ENCODE measurements at regions not wholly inside any gene's neighbourhood (a gene's known extent, or its start where the extent isn't known, plus 50 kb on each side); places are given as distances from the start of the nearest gene placed in this dataset.

DNA sequence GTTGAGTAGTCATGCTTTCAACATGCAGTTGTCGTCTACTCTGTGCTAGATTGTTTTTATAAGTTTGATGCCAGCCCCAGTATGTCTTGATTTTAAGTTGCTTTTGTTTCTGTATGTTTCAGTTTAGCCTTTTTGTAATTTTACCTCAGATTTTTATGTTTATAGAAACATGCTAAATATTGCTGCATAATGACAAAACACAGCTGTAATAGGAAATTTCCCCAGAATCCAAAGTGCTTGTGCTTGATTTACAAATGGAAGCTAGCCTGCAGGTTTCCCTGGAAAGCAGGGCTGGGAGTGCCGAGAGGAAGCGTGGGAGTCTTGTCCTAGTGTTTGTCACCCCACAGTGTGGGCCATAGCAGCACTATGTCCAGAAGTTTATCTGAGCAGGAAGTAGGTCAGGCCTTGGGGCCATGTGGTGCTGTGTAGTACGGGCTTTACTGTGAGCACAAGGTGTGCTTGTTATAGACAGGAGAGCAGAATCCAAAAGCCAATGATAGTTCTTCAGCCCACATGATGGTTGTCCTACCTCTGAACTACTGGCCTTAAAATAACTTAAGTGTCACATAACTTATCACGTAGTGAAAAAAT, 100.0 kb upstream of the NREP start:
- Histone ChIP-seq H3K27me3 (replicated peaks; ENCODE audit: insufficient read depth) (no peaks in the 10 kb centered on the region), H3K36me3 (no peaks in the 10 kb centered on the region), H3K4me3 (no peak overlapping the region), H3K9me3 (no peaks in the 10 kb centered on the region), H3K27ac (no peak overlapping the region), H3K4me1 (replicated peaks) (no peaks in the 10 kb centered on the region)
- WGBS, result 81% methylated on average over 5 of the region's 5 CpGs
- DNase-seq (ENCODE audit: low spot score), result no peak
- TF ChIP-seq, protein P1, sequence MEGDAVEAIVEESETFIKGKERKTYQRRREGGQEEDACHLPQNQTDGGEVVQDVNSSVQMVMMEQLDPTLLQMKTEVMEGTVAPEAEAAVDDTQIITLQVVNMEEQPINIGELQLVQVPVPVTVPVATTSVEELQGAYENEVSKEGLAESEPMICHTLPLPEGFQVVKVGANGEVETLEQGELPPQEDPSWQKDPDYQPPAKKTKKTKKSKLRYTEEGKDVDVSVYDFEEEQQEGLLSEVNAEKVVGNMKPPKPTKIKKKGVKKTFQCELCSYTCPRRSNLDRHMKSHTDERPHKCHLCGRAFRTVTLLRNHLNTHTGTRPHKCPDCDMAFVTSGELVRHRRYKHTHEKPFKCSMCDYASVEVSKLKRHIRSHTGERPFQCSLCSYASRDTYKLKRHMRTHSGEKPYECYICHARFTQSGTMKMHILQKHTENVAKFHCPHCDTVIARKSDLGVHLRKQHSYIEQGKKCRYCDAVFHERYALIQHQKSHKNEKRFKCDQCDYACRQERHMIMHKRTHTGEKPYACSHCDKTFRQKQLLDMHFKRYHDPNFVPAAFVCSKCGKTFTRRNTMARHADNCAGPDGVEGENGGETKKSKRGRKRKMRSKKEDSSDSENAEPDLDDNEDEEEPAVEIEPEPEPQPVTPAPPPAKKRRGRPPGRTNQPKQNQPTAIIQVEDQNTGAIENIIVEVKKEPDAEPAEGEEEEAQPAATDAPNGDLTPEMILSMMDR (IDR thresholded peaks at IDR 0.05), result no peak
- no peak for TF ChIP-seq POLR2A (IDR thresholded peaks at IDR 0.05)
- no peak for TF ChIP-seq POLR2AphosphoS5 (IDR thresholded peaks at IDR 0.05)
- intact Hi-C loops (cut with DNase I), result no loop called here

GRCh38 chr5:111855356-111855755, 98.4 kb upstream of the NREP start:
- H3K4me1 ChIP-seq (replicated peaks), result no peaks in the 10 kb centered on the region
- no peak for DNase-seq (ENCODE audit: low spot score)
- H3K4me3 ChIP-seq, result no peak overlapping the region
- WGBS, result 52% methylated on average over 1 of the region's 1 CpG
- intact Hi-C loops (cut with DNase I), result no loop called here
- H3K36me3 ChIP-seq, result no peaks in the 10 kb centered on the region
- no peaks in the 10 kb centered on the region for H3K27me3 ChIP-seq (replicated peaks; ENCODE audit: insufficient read depth)
- no peak overlapping the region for H3K27ac ChIP-seq
- no peaks in the 10 kb centered on the region for H3K9me3 ChIP-seq
- TF ChIP-seq, protein P1 (IDR thresholded peaks at IDR 0.05), result no peak
- TF ChIP-seq POLR2AphosphoS5 (IDR thresholded peaks at IDR 0.05), result no peak
- no peak for TF ChIP-seq POLR2A (IDR thresholded peaks at IDR 0.05)

DNA sequence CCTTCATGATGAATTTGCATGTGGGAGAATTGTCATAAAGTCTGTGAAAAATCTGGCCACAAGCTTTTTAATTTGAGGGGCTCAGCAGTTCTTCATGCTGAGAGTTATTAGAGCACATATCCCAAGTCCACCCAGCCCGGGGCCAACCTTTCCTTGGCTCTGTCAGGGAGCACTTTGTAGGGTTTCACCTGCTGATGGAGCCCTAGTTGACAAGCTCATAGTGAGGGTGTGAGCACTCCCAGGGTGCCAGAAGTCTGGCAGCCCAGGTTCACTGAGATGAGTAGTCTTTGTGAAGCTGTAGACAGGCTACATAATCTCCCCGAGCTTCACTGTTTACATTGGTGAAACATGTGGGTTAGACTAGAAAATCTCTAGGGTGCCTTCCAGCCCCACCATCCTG, 97.2 kb upstream of the NREP start:
- no peaks in the 10 kb centered on the region for H3K4me1 ChIP-seq (replicated peaks)
- TF ChIP-seq, protein P1 (IDR thresholded peaks at IDR 0.05), result no peak

GRCh38 chr5:111853748-111854147, 96.8 kb upstream of the NREP start:
- Histone ChIP-seq H3K27ac (no peak overlapping the region), H3K27me3 (replicated peaks; ENCODE audit: insufficient read depth) (no peaks in the 10 kb centered on the region), H3K36me3 (no peaks in the 10 kb centered on the region), H3K4me3 (no peak overlapping the region), H3K4me1 (replicated peaks) (no peaks in the 10 kb centered on the region), H3K9me3 (no peaks in the 10 kb centered on the region)
- DNase-seq (ENCODE audit: low spot score), result no peak
- 67% methylated on average over 3 of the region's 3 CpGs for WGBS
- TF ChIP-seq, protein P1 (IDR thresholded peaks at IDR 0.05), result no peak
- TF ChIP-seq POLR2A (IDR thresholded peaks at IDR 0.05), result no peak
- no peak for TF ChIP-seq POLR2AphosphoS5 (IDR thresholded peaks at IDR 0.05)
- intact Hi-C loops (cut with DNase I), result no loop called here

More for the DNA sequence above, 97.2 kb upstream of the NREP start:
- Histone ChIP-seq H3K9me3 (no peaks in the 10 kb centered on the region), H3K4me3 (no peak overlapping the region), H3K36me3 (no peaks in the 10 kb centered on the region), H3K27me3 (replicated peaks; ENCODE audit: insufficient read depth) (no peaks in the 10 kb centered on the region), H3K27ac (no peak overlapping the region)
- DNase-seq (ENCODE audit: low spot score), result no peak
- intact Hi-C loops (cut with DNase I), result no loop called here
- whole genome bisulfite sequencing, result 47% methylated on average over 2 of the region's 2 CpGs

Data from prostate gland (tissue), 2 donors.